Neural cell (in vitro differentiated cells): ENCODE measurements at regions not wholly inside any gene's neighbourhood (a gene's known extent, or its start where the extent isn't known, plus 50 kb on each side); places are given as distances from the start of the nearest gene placed in this dataset.

Experiments
- CTCF ChIP-seq: fragments of 450-650 bp; IDR thresholded peaks from 2 replicates; pipeline ENCODE4 v1.5.1; 2014; ENCODE audit warnings: antibody characterized with exemption, mild to moderate bottlenecking, moderate library complexity; ENCODE audit not compliant: poor library complexity, severe bottlenecking
- EP300 ChIP-seq: fragments of 450-650 bp; conservative IDR thresholded peaks from 2 replicates; pipeline ENCODE4 v1.6.1; 2014; ENCODE audit warnings: antibody characterized with exemption, mild to moderate bottlenecking, moderate library complexity; ENCODE audit not compliant: poor library complexity, severe bottlenecking
- POLR2AphosphoS5 ChIP-seq: IDR thresholded peaks from 2 replicates; pipeline ENCODE4 v1.6.1; 2012
- TF ChIP-seq, protein P1 (sequence below): IDR thresholded peaks from 2 replicates; pipeline ENCODE4 v1.6.1; 2012; ENCODE audit warnings: borderline replicate concordance

DNA sequence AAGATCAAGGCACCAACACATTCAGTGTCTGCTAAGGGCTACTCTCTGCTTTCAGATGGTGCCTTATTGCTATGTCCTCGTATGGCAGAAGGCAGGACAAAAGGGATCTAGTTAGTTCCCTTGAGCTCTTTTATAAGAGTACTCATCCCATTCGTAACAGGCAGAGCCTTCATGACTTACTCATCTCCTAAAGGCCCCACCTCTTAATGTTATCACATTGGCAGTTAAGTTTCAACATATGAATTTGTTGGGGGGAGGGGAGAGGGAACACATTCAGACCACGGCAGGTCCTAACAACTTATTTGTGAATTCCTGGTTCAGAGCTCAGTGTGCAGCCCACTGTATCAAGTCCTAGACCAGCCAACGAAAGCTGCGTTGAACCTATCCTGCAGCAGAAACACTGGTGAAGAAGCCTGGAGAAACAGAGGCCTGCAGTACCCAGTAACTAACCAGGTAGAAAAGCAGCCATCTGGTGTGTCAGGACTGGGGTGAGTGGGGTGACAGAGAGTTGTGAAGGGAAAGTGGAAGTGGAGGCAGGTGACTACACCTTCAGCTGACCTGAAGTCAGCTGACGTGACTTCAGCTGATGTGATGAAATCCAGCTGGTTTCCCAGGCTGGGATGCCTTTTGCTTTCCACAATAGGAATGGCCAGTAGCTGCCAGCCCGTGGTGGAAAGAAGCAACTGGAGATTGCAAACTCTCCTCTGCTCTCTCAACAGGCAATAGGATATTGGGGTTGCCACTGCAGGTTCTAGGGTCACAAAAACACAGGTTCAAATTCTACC, 101.6 kb upstream of the PLXNC1 start:
- TF ChIP-seq, protein P1, sequence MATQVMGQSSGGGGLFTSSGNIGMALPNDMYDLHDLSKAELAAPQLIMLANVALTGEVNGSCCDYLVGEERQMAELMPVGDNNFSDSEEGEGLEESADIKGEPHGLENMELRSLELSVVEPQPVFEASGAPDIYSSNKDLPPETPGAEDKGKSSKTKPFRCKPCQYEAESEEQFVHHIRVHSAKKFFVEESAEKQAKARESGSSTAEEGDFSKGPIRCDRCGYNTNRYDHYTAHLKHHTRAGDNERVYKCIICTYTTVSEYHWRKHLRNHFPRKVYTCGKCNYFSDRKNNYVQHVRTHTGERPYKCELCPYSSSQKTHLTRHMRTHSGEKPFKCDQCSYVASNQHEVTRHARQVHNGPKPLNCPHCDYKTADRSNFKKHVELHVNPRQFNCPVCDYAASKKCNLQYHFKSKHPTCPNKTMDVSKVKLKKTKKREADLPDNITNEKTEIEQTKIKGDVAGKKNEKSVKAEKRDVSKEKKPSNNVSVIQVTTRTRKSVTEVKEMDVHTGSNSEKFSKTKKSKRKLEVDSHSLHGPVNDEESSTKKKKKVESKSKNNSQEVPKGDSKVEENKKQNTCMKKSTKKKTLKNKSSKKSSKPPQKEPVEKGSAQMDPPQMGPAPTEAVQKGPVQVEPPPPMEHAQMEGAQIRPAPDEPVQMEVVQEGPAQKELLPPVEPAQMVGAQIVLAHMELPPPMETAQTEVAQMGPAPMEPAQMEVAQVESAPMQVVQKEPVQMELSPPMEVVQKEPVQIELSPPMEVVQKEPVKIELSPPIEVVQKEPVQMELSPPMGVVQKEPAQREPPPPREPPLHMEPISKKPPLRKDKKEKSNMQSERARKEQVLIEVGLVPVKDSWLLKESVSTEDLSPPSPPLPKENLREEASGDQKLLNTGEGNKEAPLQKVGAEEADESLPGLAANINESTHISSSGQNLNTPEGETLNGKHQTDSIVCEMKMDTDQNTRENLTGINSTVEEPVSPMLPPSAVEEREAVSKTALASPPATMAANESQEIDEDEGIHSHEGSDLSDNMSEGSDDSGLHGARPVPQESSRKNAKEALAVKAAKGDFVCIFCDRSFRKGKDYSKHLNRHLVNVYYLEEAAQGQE = no peak
- TF ChIP-seq CTCF (no peak), POLR2AphosphoS5 (no peak), EP300 (no peak)
